GM18498 (cell line): ENCODE measurements at regions not wholly inside any gene's neighbourhood (a gene's known extent, or its start where the extent isn't known, plus 50 kb on each side); places are given as distances from the start of the nearest gene placed in this dataset.
"Not testable (repeated sequence)": the region's sequence is repeated elsewhere in the genome, so short reads cannot be mapped to it uniquely, and the experiment has no call there.

Experiments
- ATAC-seq: cut with Tn5 transposase; IDR thresholded peaks from one replicate; pipeline ENCODE4 v1.9.1; 2021; ENCODE audit warnings: mild to moderate bottlenecking, moderate library complexity; ENCODE audit not compliant: unreplicated experiment

GRCh38 chr12:67525617-67525884, 123.0 kb upstream of the DYRK2 start:
- ATAC-seq: no peak

GRCh38 chr12:67526129-67526528, 122.4 kb upstream of the DYRK2 start:
- no peak for ATAC-seq

- ATAC-seq: no peak
Measured at GRCh38 chr12:67531051-67531450, 117.5 kb upstream of the DYRK2 start.

GRCh38 chr12:67531501-67531900, 117.0 kb upstream of the DYRK2 start:
- no peak for ATAC-seq

GRCh38 chr12:67533159-67533558, 115.4 kb upstream of the DYRK2 start:
- ATAC-seq: no peak

- no peak for ATAC-seq
Measured at GRCh38 chr12:67534046-67534445, 114.5 kb upstream of the DYRK2 start.

GRCh38 chr12:67534681-67535080, 113.9 kb upstream of the DYRK2 start:
- ATAC-seq: no peak

GRCh38 chr12:67535176-67535575, 113.4 kb upstream of the DYRK2 start:
- no peak for ATAC-seq

- no peak for ATAC-seq
Measured at GRCh38 chr12:67535971-67536370, 112.6 kb upstream of the DYRK2 start.

GRCh38 chr12:67539329-67539728, 109.2 kb upstream of the DYRK2 start:
- ATAC-seq: no peak

- no peak for ATAC-seq
Measured at GRCh38 chr12:67539946-67540345, 108.6 kb upstream of the DYRK2 start.

- ATAC-seq: peak; percentile 91
Measured at GRCh38 chr12:67540920-67541624, 107.5 kb upstream of the DYRK2 start.

- ATAC-seq: peak; percentile 42
Measured at GRCh38 chr12:67541625-67541991, 106.9 kb upstream of the DYRK2 start.

- no peak for ATAC-seq
Measured at GRCh38 chr12:67543021-67543770, 105.3 kb upstream of the DYRK2 start.

GRCh38 chr12:67545298-67545697, 103.2 kb upstream of the DYRK2 start:
- no peak for ATAC-seq

GRCh38 chr12:67546746-67547145, 101.8 kb upstream of the DYRK2 start:
- ATAC-seq: no peak

GRCh38 chr12:67555075-67555717, 93.3 kb upstream of the DYRK2 start:
- not testable (repeated sequence) for ATAC-seq

- ATAC-seq: no peak
Measured at GRCh38 chr12:67558775-67559174, 89.8 kb upstream of the DYRK2 start.

- ATAC-seq: no peak
Measured at GRCh38 chr12:67559751-67560150, 88.8 kb upstream of the DYRK2 start.

- ATAC-seq: no peak
Measured at GRCh38 chr12:67562513-67563287, 85.8 kb upstream of the DYRK2 start.

- ATAC-seq: no peak
Measured at GRCh38 chr12:67568055-67568454, 80.5 kb upstream of the DYRK2 start.

GRCh38 chr12:67572492-67572891, 76.1 kb upstream of the DYRK2 start:
- ATAC-seq: no peak
